Stomach (tissue), 8 donors: ENCODE measurements at regions not wholly inside any gene's neighbourhood (a gene's known extent, or its start where the extent isn't known, plus 50 kb on each side); places are given as distances from the start of the nearest gene placed in this dataset.

Experiments used
- DNase-seq, 2 donors: peaks; one replicate each; pipeline versions ENCODE4 v3.0.0 to v3.0.0-alpha.2; 2013 to 2019
- H3K27ac ChIP-seq, 5 donors: fragments of 200-600 bp in 4 of 5; sonication (generic) in 4 of 5; one replicate each; pipeline ENCODE4 v1.5.1; 2013 to 2019; ENCODE audit warnings: mild to moderate bottlenecking in 1 of 5, moderate library complexity in 1 of 5
- H3K27me3 ChIP-seq, 3 donors: fragments of 200-600 bp; sonication (generic); one replicate each; pipeline ENCODE4 v1.5.1; 2017 to 2019; ENCODE audit warnings: mixed run types in 1 of 3
- H3K36me3 ChIP-seq, 4 donors: fragments of 200-600 bp; sonication (generic); 1 replicate in 3 of 4; 2 replicates in 1 of 4; pipeline ENCODE4 v1.5.1; 2016 to 2019
- H3K4me1 ChIP-seq, 4 donors: fragments of 200-600 bp; sonication (generic); one replicate each; pipeline ENCODE4 v1.5.1; 2016 to 2019
- H3K4me3 ChIP-seq, 4 donors: fragments of 200-600 bp; sonication (generic) in 3 of 4; one replicate each; pipeline ENCODE4 v1.5.1; 2016 to 2019; ENCODE audit warnings: mild to moderate bottlenecking in 1 of 4
- H3K9me3 ChIP-seq, 4 donors: fragments of 200-600 bp; sonication (generic); one replicate each; pipeline ENCODE4 v1.5.1; 2016 to 2019
- EP300 ChIP-seq: sonication (generic); formaldehyde crosslinking; IDR thresholded peaks from one replicate; pipeline ENCODE4 v1.6.1; 2017; ENCODE audit warnings: antibody characterized with exemption
- POLR2A ChIP-seq, 4 donors: fragments of 450-650 bp; IDR thresholded peaks; one replicate each; pipeline ENCODE4 v1.6.1; 2016; ENCODE audit warnings: antibody characterized with exemption in 4 of 4, control low read depth in 2 of 4, mild to moderate bottlenecking in 1 of 4, moderate library complexity in 1 of 4
- POLR2AphosphoS5 ChIP-seq, 3 donors: sonication (generic); formaldehyde crosslinking; IDR thresholded peaks; one replicate each; pipeline ENCODE4 v1.6.1; 2016; ENCODE audit warnings: antibody characterized with exemption in 3 of 3
- WGBS, 5 donors: extraction: QIAGEN DNeasy Blood & Tissue Kit in 3 of 5; methylation state at CpG; one replicate each; pipeline versions ENCODE4 v1.1.5 to v1.1.7; 2013 to 2018; 5-methylcytosine and 5-hydroxymethylcytosine counted together
- intact Hi-C: fragments of 100-400 bp; cut with DNase I; formaldehyde crosslinking; loops from one replicate; pipeline ENCODE4 v1.15.1; 2023; ENCODE audit warnings: low total_unique reads
- TF ChIP-seq, protein P1 (sequence below), 7 experiments: fragments of 450-650 bp in 4 of 7; fragments of 200-600 bp in 3 of 7; sonication (generic) in 3 of 7; IDR thresholded peaks; one replicate each; pipeline ENCODE4 v1.5.1; 2016 to 2019; ENCODE audit warnings: antibody characterized with exemption in 7 of 7, control low read depth in 2 of 7, mild to moderate bottlenecking in 1 of 7
- donor health status: healthy with polysubstance abuse.
- donor health status: Bipolar disorder and iron deficiency.
- donor health status: healthy.

GRCh38 chr3:159150180-159150579, 348.3 kb downstream of the MFSD1 start:
- no peaks in the 10 kb centered on the region for H3K36me3 ChIP-seq
- H3K27ac ChIP-seq: no peak overlapping the region
- H3K4me3 ChIP-seq: no peak overlapping the region
- 73 to 90% (median 86%) methylated on average over 3 of the region's 3 CpGs for whole genome bisulfite sequencing, 5 donors
- TF ChIP-seq POLR2AphosphoS5 (IDR thresholded peaks at IDR 0.05) (no peak), POLR2A (IDR thresholded peaks at IDR 0.05) (no peak), EP300 (no peak)
- TF ChIP-seq, protein P1, sequence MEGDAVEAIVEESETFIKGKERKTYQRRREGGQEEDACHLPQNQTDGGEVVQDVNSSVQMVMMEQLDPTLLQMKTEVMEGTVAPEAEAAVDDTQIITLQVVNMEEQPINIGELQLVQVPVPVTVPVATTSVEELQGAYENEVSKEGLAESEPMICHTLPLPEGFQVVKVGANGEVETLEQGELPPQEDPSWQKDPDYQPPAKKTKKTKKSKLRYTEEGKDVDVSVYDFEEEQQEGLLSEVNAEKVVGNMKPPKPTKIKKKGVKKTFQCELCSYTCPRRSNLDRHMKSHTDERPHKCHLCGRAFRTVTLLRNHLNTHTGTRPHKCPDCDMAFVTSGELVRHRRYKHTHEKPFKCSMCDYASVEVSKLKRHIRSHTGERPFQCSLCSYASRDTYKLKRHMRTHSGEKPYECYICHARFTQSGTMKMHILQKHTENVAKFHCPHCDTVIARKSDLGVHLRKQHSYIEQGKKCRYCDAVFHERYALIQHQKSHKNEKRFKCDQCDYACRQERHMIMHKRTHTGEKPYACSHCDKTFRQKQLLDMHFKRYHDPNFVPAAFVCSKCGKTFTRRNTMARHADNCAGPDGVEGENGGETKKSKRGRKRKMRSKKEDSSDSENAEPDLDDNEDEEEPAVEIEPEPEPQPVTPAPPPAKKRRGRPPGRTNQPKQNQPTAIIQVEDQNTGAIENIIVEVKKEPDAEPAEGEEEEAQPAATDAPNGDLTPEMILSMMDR (IDR thresholded peaks at IDR 0.05): no peak
- no peaks in the 10 kb centered on the region for H3K9me3 ChIP-seq
- no peaks in the 10 kb centered on the region for H3K27me3 ChIP-seq
- DNase-seq: no peak
- intact Hi-C loops: no loop called here
- H3K4me1 ChIP-seq: no peaks in the 10 kb centered on the region

DNA sequence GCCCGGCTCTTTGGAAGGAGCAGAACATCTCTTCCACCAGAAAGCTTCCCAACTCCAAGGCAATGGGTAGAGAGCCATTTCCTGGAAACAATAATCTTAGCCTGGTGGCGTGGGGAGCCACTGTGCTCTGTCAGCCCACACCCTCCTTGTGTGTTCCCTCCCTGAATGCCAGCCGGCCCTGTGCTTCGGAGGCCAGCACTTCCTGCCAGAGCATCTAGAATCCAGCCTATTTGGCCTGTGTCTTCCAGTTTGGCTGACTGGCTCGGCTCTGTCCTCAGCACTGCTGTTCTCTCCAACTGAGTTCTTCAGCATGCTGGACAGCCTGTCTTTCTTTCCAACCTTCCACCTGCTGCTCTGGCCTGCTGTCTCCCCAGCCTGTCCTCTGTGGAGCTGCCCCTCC, 349.3 kb downstream of the MFSD1 start:
- Histone ChIP-seq H3K4me1 (no peaks in the 10 kb centered on the region), H3K9me3 (no peaks in the 10 kb centered on the region), H3K27ac (no peak overlapping the region), H3K27me3 (no peaks in the 10 kb centered on the region), H3K36me3 (no peaks in the 10 kb centered on the region), H3K4me3 (no peak overlapping the region)
- intact Hi-C loops: no loop called here
- TF ChIP-seq POLR2AphosphoS5 (IDR thresholded peaks at IDR 0.05) (no peak), EP300 (no peak), POLR2A (IDR thresholded peaks at IDR 0.05) (no peak)
- TF ChIP-seq, protein P1 (IDR thresholded peaks at IDR 0.05): no peak
- WGBS, 5 donors: 46 to 71% (median 66%) methylated on average over 5 of the region's 5 CpGs
- DNase-seq: no peak

- H3K27me3 ChIP-seq: no peaks in the 10 kb centered on the region
- TF ChIP-seq POLR2AphosphoS5 (IDR thresholded peaks at IDR 0.05) (no peak), EP300 (no peak), POLR2A (IDR thresholded peaks at IDR 0.05) (no peak)
- TF ChIP-seq, protein P1 (IDR thresholded peaks at IDR 0.05): no peak
- intact Hi-C loops: no loop called here
- WGBS, 5 donors: 66 to 81% (median 73%) methylated on average over 2 of the region's 2 CpGs
- no peaks in the 10 kb centered on the region for H3K4me1 ChIP-seq
- no peak for DNase-seq
- H3K9me3 ChIP-seq: no peaks in the 10 kb centered on the region
- H3K36me3 ChIP-seq: no peaks in the 10 kb centered on the region
- no peak overlapping the region for H3K4me3 ChIP-seq
- H3K27ac ChIP-seq: no peak overlapping the region
Measured at GRCh38 chr3:159157275-159157674, 355.4 kb downstream of the MFSD1 start.

DNA sequence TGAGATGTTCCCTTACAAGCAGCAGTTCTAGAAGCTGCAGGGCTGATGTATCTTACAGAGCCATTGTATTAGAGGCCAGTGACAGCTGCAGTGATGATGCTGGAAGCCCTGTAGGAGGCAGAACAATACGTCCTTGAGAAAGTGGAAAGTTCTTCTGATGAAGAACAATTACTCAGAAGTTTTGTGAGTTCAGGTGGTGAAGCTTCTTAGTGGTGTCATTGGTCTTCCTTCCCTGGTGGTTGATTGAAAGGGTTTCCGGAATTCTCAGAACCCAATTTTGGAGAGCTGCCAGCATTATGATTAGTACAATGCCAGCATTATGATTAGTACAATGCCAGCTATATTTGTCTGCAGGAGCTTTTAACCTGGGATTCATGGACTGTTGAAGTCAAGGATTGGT, 356.4 kb downstream of the MFSD1 start:
- TF ChIP-seq POLR2AphosphoS5 (IDR thresholded peaks at IDR 0.05): no peak
- TF ChIP-seq, protein P1 (IDR thresholded peaks at IDR 0.05): no peak
- TF ChIP-seq POLR2A (IDR thresholded peaks at IDR 0.05): no peak
- no peak for TF ChIP-seq EP300

GRCh38 chr3:159158801-159159200, 356.9 kb downstream of the MFSD1 start:
- H3K4me1 ChIP-seq: no peaks in the 10 kb centered on the region
- H3K27me3 ChIP-seq: no peaks in the 10 kb centered on the region
- H3K4me3 ChIP-seq: no peak overlapping the region
- no peaks in the 10 kb centered on the region for H3K9me3 ChIP-seq
- no peak for DNase-seq
- intact Hi-C loops: no loop called here
- H3K27ac ChIP-seq: no peak overlapping the region
- H3K36me3 ChIP-seq: no peaks in the 10 kb centered on the region
- TF ChIP-seq POLR2A (IDR thresholded peaks at IDR 0.05) (no peak), EP300 (no peak), POLR2AphosphoS5 (IDR thresholded peaks at IDR 0.05) (no peak)
- TF ChIP-seq, protein P1 (IDR thresholded peaks at IDR 0.05): no peak

More for the DNA sequence above, 356.4 kb downstream of the MFSD1 start:
- Histone ChIP-seq H3K27ac (no peak overlapping the region), H3K36me3 (no peaks in the 10 kb centered on the region), H3K9me3 (no peaks in the 10 kb centered on the region), H3K4me3 (no peak overlapping the region), H3K4me1 (no peaks in the 10 kb centered on the region), H3K27me3 (no peaks in the 10 kb centered on the region)
- intact Hi-C loops: no loop called here
- DNase-seq: no peak
- WGBS, 5 donors: 29 to 46% (median 39%) methylated on average over 2 of the region's 2 CpGs
